HFFc6 (cell line): ENCODE measurements at regions not wholly inside any gene's neighbourhood (a gene's known extent, or its start where the extent isn't known, plus 50 kb on each side); places are given as distances from the start of the nearest gene placed in this dataset.

Experiments used
- DNase-seq: peaks from one replicate; pipeline ENCODE4 v3.0.0-alpha.2; 2018
- H3K27ac Mint-ChIP-seq: 2 replicates; pipeline ENCODE4 v1.8.0; 2020; ENCODE audit warnings: mild to moderate bottlenecking, mixed read lengths
- H3K27me3 Mint-ChIP-seq: 2 replicates; pipeline ENCODE4 v1.8.0; 2021; ENCODE audit warnings: mild to moderate bottlenecking, moderate library complexity, mixed read lengths; ENCODE audit not compliant: insufficient read depth
- H3K36me3 Mint-ChIP-seq: 2 replicates; pipeline ENCODE4 v1.8.0; 2021; ENCODE audit warnings: low read depth, mixed read lengths
- H3K4me1 Mint-ChIP-seq: 2 replicates; pipeline ENCODE4 v1.8.0; 2020; ENCODE audit warnings: low read depth, mixed read lengths
- H3K4me3 Mint-ChIP-seq: 2 replicates; pipeline ENCODE4 v1.8.0; 2020; ENCODE audit warnings: mild to moderate bottlenecking, moderate library complexity, mixed read lengths
- H3K9me3 Mint-ChIP-seq: 2 replicates; pipeline ENCODE4 v1.8.0; 2020; ENCODE audit warnings: mild to moderate bottlenecking, mixed read lengths
- TF ChIP-seq, protein P1 (sequence below): fragments of 200-600 bp; sonication (generic); IDR thresholded peaks from 2 replicates; pipeline ENCODE4 v1.5.0; 2021; ENCODE audit warnings: antibody characterized with exemption, mild to moderate bottlenecking

DNA sequence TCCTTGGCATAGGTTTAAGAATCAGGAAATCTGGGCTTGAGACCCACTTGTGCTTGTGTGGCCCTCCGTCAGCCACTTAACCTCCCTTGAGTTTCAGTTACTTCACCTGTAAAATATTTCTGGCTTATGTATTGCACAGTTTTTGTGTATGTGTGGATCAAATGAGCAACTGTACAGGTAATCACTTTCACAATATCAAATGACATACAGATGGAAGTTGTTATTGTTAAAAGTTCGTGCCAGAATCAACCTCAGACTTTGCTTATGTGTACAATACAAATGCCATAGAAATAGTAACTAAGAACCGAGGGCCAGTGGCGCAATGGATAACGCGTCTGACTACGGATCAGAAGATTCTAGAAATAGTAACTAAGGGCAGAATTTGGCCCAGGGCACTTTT lies 65.6 kb upstream of the KIF13A start:
- Mint-ChIP-seq H3K4me1 (peaks cover 25% of the 10 kb centered on the region), H3K27me3 (peaks cover 5% of the 10 kb centered on the region), H3K27ac (peak overlapping the region; percentile 81)

DNA sequence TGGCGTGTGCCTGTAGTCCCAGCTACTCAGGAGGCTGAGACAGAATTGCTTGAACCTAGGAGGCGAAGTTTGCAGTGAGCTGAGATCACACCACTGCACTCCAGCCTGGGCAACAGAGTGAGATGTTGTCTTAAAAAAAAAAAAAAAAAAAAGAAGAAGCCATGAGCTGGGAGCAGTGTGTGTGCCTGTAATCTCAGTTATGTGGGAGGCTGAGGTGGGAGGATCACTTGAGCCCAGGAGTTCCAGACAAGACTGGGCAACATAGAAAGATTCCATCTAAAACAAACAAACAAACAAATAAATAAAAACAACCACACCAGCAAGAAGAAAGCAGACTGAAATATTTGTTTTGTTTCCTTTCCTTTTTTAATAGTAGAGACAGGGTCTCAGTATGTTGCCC lies 62.2 kb upstream of the KIF13A start:
- no peak overlapping the region for H3K4me3 Mint-ChIP-seq

More for the DNA sequence above, 65.6 kb upstream of the KIF13A start:
- H3K4me3 Mint-ChIP-seq: peak overlapping the region; percentile 82
- TF ChIP-seq, protein P1, sequence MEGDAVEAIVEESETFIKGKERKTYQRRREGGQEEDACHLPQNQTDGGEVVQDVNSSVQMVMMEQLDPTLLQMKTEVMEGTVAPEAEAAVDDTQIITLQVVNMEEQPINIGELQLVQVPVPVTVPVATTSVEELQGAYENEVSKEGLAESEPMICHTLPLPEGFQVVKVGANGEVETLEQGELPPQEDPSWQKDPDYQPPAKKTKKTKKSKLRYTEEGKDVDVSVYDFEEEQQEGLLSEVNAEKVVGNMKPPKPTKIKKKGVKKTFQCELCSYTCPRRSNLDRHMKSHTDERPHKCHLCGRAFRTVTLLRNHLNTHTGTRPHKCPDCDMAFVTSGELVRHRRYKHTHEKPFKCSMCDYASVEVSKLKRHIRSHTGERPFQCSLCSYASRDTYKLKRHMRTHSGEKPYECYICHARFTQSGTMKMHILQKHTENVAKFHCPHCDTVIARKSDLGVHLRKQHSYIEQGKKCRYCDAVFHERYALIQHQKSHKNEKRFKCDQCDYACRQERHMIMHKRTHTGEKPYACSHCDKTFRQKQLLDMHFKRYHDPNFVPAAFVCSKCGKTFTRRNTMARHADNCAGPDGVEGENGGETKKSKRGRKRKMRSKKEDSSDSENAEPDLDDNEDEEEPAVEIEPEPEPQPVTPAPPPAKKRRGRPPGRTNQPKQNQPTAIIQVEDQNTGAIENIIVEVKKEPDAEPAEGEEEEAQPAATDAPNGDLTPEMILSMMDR: no peak
- H3K9me3 Mint-ChIP-seq: no peaks in the 10 kb centered on the region
- peak; percentile 79 for DNase-seq
- no peaks in the 10 kb centered on the region for H3K36me3 Mint-ChIP-seq

DNA sequence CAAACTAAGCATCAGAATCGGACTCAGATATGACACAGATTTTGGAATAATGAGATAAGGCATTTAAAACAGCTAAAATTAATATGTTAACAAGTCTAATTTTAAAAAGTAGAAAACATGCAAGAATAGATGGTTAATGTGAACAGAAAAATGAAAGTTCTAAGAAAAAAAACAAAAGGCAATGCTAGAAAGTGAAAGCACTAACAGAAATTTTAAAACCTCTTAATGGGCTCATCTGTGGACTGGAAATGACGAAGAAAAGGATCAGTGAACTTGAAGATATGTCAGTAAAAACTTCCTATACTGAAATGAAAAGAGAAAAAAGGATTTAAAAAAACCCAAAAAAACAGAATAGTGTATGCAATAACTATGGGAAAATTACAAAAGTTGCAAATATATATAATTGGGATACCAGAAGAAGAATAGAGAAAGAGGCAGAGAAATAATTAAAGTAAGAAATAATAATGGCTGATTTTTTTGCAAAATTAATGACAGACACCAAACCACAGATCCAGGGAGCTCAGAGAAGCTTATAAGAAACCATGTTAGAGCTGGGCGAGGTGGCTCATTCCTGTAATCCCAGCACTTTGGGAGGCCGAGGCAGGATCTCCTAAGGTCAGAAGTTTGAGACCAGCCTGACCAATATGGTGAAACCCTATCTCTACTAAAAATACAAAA lies 61.7 kb upstream of the KIF13A start:
- no peaks in the 10 kb centered on the region for H3K9me3 Mint-ChIP-seq
- H3K27me3 Mint-ChIP-seq: peaks cover 2% of the 10 kb centered on the region
- H3K36me3 Mint-ChIP-seq: no peaks in the 10 kb centered on the region
- H3K4me3 Mint-ChIP-seq: no peak overlapping the region
- H3K27ac Mint-ChIP-seq: no peak overlapping the region
- H3K4me1 Mint-ChIP-seq: peaks cover 31% of the 10 kb centered on the region
- TF ChIP-seq, protein P1: no peak
- DNase-seq: no peak

More for the DNA sequence above, 62.2 kb upstream of the KIF13A start:
- Mint-ChIP-seq H3K36me3 (no peaks in the 10 kb centered on the region), H3K9me3 (no peaks in the 10 kb centered on the region), H3K27me3 (peaks cover 1% of the 10 kb centered on the region), H3K27ac (no peak overlapping the region), H3K4me1 (peaks cover 29% of the 10 kb centered on the region)
- TF ChIP-seq, protein P1: no peak
- DNase-seq: no peak

DNA sequence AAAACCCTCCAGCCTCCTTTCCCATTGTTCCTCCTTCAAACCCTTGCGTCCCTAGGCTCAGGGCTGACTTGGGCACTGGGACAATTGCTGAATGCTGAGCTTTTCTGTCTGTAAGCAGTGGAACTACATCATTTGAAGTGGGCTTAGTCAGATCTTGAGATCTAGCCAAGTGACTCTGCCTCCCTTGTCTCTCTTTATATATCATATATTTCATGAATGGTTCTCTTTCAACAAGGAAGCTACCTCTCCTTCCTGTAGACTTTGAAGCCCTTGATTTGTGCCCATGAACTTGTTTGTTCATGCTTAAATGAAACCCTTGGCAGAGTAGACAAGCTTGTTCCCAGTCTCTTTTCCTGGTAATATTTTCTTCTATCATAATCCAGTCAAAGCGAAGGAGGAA lies 60.0 kb upstream of the KIF13A start:
- TF ChIP-seq, protein P1: no peak
- Mint-ChIP-seq H3K9me3 (no peaks in the 10 kb centered on the region), H3K4me1 (peaks cover 30% of the 10 kb centered on the region), H3K36me3 (no peaks in the 10 kb centered on the region), H3K27ac (no peak overlapping the region), H3K4me3 (no peak overlapping the region), H3K27me3 (peaks cover 3% of the 10 kb centered on the region)
- DNase-seq: peak; percentile 29

DNA sequence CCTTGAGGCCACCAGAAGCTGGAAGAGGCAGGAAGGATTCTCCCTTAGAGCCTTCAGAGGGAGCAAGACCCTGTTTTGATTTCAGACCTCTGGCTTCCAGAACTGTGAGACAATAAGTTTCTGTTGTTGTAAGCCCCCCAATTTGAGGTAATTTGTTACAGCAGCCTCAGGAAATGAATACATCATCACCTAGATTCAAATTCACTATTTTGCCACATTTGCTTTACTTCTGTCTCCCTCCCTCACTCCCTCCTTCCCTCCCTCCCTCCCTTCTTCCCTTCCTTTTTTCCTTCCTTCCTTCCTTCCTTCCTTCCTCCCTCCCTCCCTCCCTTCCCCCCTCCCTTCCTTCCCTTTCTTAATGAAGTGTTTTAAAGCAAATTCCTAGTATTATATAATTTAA lies 58.1 kb upstream of the KIF13A start:
- Mint-ChIP-seq H3K4me1 (peaks cover 38% of the 10 kb centered on the region), H3K27me3 (peaks cover 3% of the 10 kb centered on the region), H3K9me3 (no peaks in the 10 kb centered on the region), H3K4me3 (no peak overlapping the region), H3K27ac (no peak overlapping the region), H3K36me3 (no peaks in the 10 kb centered on the region)
- DNase-seq: no peak
- TF ChIP-seq, protein P1: no peak
